Peyer's patch (tissue), 4 donors: ENCODE measurements at regions not wholly inside any gene's neighbourhood (a gene's known extent, or its start where the extent isn't known, plus 50 kb on each side); places are given as distances from the start of the nearest gene placed in this dataset.

Experiments
- DNase-seq, 3 donors: peaks; one replicate each; pipeline ENCODE4 v3.0.0-alpha.2; 2017 to 2019
- H3K27ac ChIP-seq, 4 donors: fragments of 200-600 bp; sonication (generic); one replicate each; pipeline ENCODE4 v1.5.1; 2016 to 2019
- H3K27me3 ChIP-seq, 2 donors: fragments of 200-600 bp; sonication (generic); one replicate each; pipeline ENCODE4 v1.5.1; 2019
- H3K36me3 ChIP-seq, 3 donors: fragments of 200-600 bp; sonication (generic); one replicate each; pipeline ENCODE4 v1.5.1; 2016 to 2019
- H3K4me1 ChIP-seq, 4 donors: fragments of 200-600 bp; sonication (generic); one replicate each; pipeline ENCODE4 v1.5.1; 2016 to 2019
- H3K4me3 ChIP-seq, 4 donors: fragments of 200-600 bp; sonication (generic); 1 replicate in 3 of 4; 2 replicates in 1 of 4; pipeline ENCODE4 v1.5.1; 2016 to 2019; ENCODE audit warnings: mild to moderate bottlenecking in 1 of 4
- H3K9me3 ChIP-seq, 4 donors: fragments of 200-600 bp; sonication (generic); one replicate each; pipeline ENCODE4 v1.5.1; 2016 to 2019; ENCODE audit warnings: mild to moderate bottlenecking in 1 of 4
- CTCF ChIP-seq, 6 experiments: fragments of 450-650 bp in 4 of 6; fragments of 200-600 bp in 2 of 6; sonication (generic) in 1 of 6; IDR thresholded peaks; one replicate each; pipeline ENCODE4 v1.5.1; 2017 to 2019; ENCODE audit warnings: antibody characterized with exemption in 6 of 6, mild to moderate bottlenecking in 3 of 6, moderate library complexity in 1 of 6
- POLR2A ChIP-seq, 2 donors: fragments of 450-650 bp; IDR thresholded peaks; one replicate each; pipeline ENCODE4 v1.5.1; 2017; ENCODE audit warnings: antibody characterized with exemption in 2 of 2, mild to moderate bottlenecking in 2 of 2, moderate library complexity in 2 of 2

- no peaks in the 10 kb centered on the region for H3K27me3 ChIP-seq
- H3K4me3 ChIP-seq: no peak overlapping the region
- no peaks in the 10 kb centered on the region for H3K4me1 ChIP-seq
- TF ChIP-seq POLR2A (IDR thresholded peaks at IDR 0.05) (no peak), CTCF (IDR thresholded peaks at IDR 0.05) (no peak)
- DNase-seq: no peak
- peaks cover 0 to 3% (median 0%) of the 10 kb centered on the region in 4 donors for H3K9me3 ChIP-seq
- no peak overlapping the region for H3K27ac ChIP-seq
- H3K36me3 ChIP-seq: no peaks in the 10 kb centered on the region
Measured at GRCh38 chr2:3000968-3001367, 376.6 kb downstream of the EIPR1 start.

GRCh38 chr2:3000125-3000524 is 377.5 kb downstream of the EIPR1 start:
- DNase-seq: no peak
- no peak for TF ChIP-seq CTCF (IDR thresholded peaks at IDR 0.05)
- Histone ChIP-seq H3K4me3 (no peak overlapping the region), H3K9me3 (peaks cover 0 to 3% (median 0%) of the 10 kb centered on the region in 4 donors), H3K36me3 (no peaks in the 10 kb centered on the region), H3K27ac (no peak overlapping the region), H3K27me3 (no peaks in the 10 kb centered on the region), H3K4me1 (no peaks in the 10 kb centered on the region)

GRCh38 chr2:2998971-2999370 is 378.6 kb downstream of the EIPR1 start:
- Histone ChIP-seq H3K4me3 (no peak overlapping the region), H3K27me3 (no peaks in the 10 kb centered on the region), H3K9me3 (no peaks in the 10 kb centered on the region), H3K27ac (no peak overlapping the region), H3K36me3 (no peaks in the 10 kb centered on the region), H3K4me1 (no peaks in the 10 kb centered on the region)
- no peak for DNase-seq
- no peak for TF ChIP-seq POLR2A (IDR thresholded peaks at IDR 0.05)

GRCh38 chr2:2993172-2993692 is 384.4 kb downstream of the EIPR1 start:
- no peak overlapping the region for H3K4me3 ChIP-seq
- DNase-seq: no peak
- no peak overlapping the region for H3K27ac ChIP-seq
- no peaks in the 10 kb centered on the region for H3K36me3 ChIP-seq
- no peaks in the 10 kb centered on the region for H3K9me3 ChIP-seq
- no peaks in the 10 kb centered on the region for H3K4me1 ChIP-seq
- TF ChIP-seq POLR2A (IDR thresholded peaks at IDR 0.05) (no peak), CTCF (IDR thresholded peaks at IDR 0.05) (no peak)
- no peaks in the 10 kb centered on the region for H3K27me3 ChIP-seq

- H3K27me3 ChIP-seq: no peaks in the 10 kb centered on the region
- no peak for TF ChIP-seq POLR2A (IDR thresholded peaks at IDR 0.05)
- TF ChIP-seq CTCF (IDR thresholded peaks at IDR 0.05): no peak
- no peaks in the 10 kb centered on the region for H3K36me3 ChIP-seq
- H3K4me1 ChIP-seq: no peaks in the 10 kb centered on the region
- H3K4me3 ChIP-seq: no peak overlapping the region
- DNase-seq: no peak
- H3K27ac ChIP-seq: no peak overlapping the region
- no peaks in the 10 kb centered on the region for H3K9me3 ChIP-seq
Measured at GRCh38 chr2:2992634-2993033, 385.0 kb downstream of the EIPR1 start.

GRCh38 chr2:2985020-2985419 is 392.6 kb downstream of the EIPR1 start:
- H3K27ac ChIP-seq: no peak overlapping the region

More at GRCh38 chr2:2985020-2985419, 392.6 kb downstream of the EIPR1 start:
- TF ChIP-seq POLR2A (IDR thresholded peaks at IDR 0.05) (no peak), CTCF (IDR thresholded peaks at IDR 0.05) (no peak)
- H3K4me1 ChIP-seq: no peaks in the 10 kb centered on the region
- no peak for DNase-seq
- no peaks in the 10 kb centered on the region for H3K9me3 ChIP-seq
- H3K4me3 ChIP-seq: no peak overlapping the region
- no peaks in the 10 kb centered on the region for H3K27me3 ChIP-seq
- no peaks in the 10 kb centered on the region for H3K36me3 ChIP-seq
